Vagina (tissue), 2 donors: ENCODE measurements at regions not wholly inside any gene's neighbourhood (a gene's known extent, or its start where the extent isn't known, plus 50 kb on each side); places are given as distances from the start of the nearest gene placed in this dataset.

Source experiments
- POLR2A ChIP-seq, 2 donors: fragments of 450-650 bp; IDR thresholded peaks; one replicate each; pipeline ENCODE4 v1.6.1; 2017; ENCODE audit warnings: antibody characterized with exemption in 2 of 2, mild to moderate bottlenecking in 2 of 2, moderate library complexity in 2 of 2
- POLR2AphosphoS5 ChIP-seq, 2 donors: sonication (generic); formaldehyde crosslinking; IDR thresholded peaks; one replicate each; pipeline ENCODE4 v1.9.0; 2017; ENCODE audit warnings: antibody characterized with exemption in 2 of 2, mild to moderate bottlenecking in 2 of 2, low read depth in 1 of 2; ENCODE audit not compliant: insufficient read depth in 1 of 2
- TF ChIP-seq, protein P1 (sequence below), 3 experiments: fragments of 450-650 bp in 2 of 3; fragments of 200-600 bp in 1 of 3; sonication (generic) in 1 of 3; IDR thresholded peaks; one replicate each; pipeline ENCODE4 v1.5.1; 2017 to 2019; ENCODE audit warnings: antibody characterized with exemption in 3 of 3, mild to moderate bottlenecking in 2 of 3, moderate library complexity in 2 of 3

DNA sequence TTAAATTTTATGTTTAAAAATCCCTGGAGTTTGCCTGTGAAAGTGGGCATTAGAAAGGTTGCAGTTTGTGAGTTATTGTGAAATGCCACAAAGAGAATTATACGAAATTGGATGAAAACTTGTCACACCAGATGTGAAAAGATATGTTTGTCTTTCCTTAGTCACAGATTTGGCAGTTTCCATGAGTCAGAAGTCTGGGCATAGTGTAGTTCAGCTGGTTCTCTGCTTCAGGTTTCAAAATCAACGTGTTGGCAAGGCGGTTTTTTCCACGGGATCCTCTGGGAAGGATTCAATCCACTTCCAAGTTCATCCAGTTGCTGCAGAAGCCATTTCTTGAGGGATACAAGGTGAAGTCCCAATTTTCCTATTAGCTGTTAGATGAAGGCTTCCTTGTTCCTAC lies 658.0 kb upstream of the CDH2 start:
- TF ChIP-seq, protein P1, sequence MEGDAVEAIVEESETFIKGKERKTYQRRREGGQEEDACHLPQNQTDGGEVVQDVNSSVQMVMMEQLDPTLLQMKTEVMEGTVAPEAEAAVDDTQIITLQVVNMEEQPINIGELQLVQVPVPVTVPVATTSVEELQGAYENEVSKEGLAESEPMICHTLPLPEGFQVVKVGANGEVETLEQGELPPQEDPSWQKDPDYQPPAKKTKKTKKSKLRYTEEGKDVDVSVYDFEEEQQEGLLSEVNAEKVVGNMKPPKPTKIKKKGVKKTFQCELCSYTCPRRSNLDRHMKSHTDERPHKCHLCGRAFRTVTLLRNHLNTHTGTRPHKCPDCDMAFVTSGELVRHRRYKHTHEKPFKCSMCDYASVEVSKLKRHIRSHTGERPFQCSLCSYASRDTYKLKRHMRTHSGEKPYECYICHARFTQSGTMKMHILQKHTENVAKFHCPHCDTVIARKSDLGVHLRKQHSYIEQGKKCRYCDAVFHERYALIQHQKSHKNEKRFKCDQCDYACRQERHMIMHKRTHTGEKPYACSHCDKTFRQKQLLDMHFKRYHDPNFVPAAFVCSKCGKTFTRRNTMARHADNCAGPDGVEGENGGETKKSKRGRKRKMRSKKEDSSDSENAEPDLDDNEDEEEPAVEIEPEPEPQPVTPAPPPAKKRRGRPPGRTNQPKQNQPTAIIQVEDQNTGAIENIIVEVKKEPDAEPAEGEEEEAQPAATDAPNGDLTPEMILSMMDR (IDR thresholded peaks at IDR 0.05): no peak
- TF ChIP-seq POLR2A (IDR thresholded peaks at IDR 0.05) (no peak), POLR2AphosphoS5 (IDR thresholded peaks at IDR 0.05; ENCODE audit: insufficient read depth in 1 of 2, low read depth in 1 of 2) (no peak)
